Smooth muscle cell (in vitro differentiated cells): ENCODE measurements at regions not wholly inside any gene's neighbourhood (a gene's known extent, or its start where the extent isn't known, plus 50 kb on each side); places are given as distances from the start of the nearest gene placed in this dataset.

ENCODE experiments used
- DNase-seq: peaks from one replicate; lab custom pipeline; 2025; ENCODE audit not compliant: unreplicated experiment; lab: John Stamatoyannopoulos, UW
- H2AFZ ChIP-seq: fragments of 200-600 bp; sonication (generic); 2 replicates; pipeline ENCODE4 v1.6.0; 2016; ENCODE audit warnings: antibody characterized with exemption, low read depth, mild to moderate bottlenecking
- H3F3A ChIP-seq: fragments of 200-600 bp; sonication (generic); 2 replicates; pipeline ENCODE4 v1.6.0; 2017; ENCODE audit warnings: antibody characterized with exemption, low read depth
- H3K27ac ChIP-seq: fragments of 200-600 bp; sonication (generic); 2 replicates; pipeline ENCODE4 v1.5.1; 2016; ENCODE audit warnings: low read depth, mild to moderate bottlenecking
- H3K27me3 ChIP-seq: fragments of 200-600 bp; sonication (generic); 2 replicates; pipeline ENCODE4 v1.6.1; 2016; ENCODE audit warnings: low read depth, mild to moderate bottlenecking
- H3K36me3 ChIP-seq: fragments of 200-600 bp; sonication (generic); 2 replicates; pipeline ENCODE4 v1.5.1; 2016; ENCODE audit warnings: low read depth
- H3K4me1 ChIP-seq: fragments of 200-600 bp; sonication (generic); 2 replicates; pipeline ENCODE4 v1.5.1; 2016; ENCODE audit warnings: low read depth
- H3K4me2 ChIP-seq: fragments of 200-600 bp; sonication (generic); 2 replicates; pipeline ENCODE4 v1.6.0; 2016; ENCODE audit warnings: mild to moderate bottlenecking
- H3K4me3 ChIP-seq: fragments of 200-600 bp; sonication (generic); 2 replicates; pipeline ENCODE4 v1.5.1; 2016; ENCODE audit warnings: mild to moderate bottlenecking
- H3K79me2 ChIP-seq: fragments of 200-600 bp; sonication (generic); 2 replicates; pipeline ENCODE4 v1.6.0; 2016; ENCODE audit warnings: low read depth, mild to moderate bottlenecking
- H3K9ac ChIP-seq: fragments of 200-600 bp; sonication (generic); 2 replicates; pipeline ENCODE4 v1.6.0; 2016; ENCODE audit warnings: low read depth
- H3K9me3 ChIP-seq: fragments of 200-600 bp; sonication (generic); replicated peaks from 2 replicates; pipeline ENCODE4 v1.5.1; 2016; ENCODE audit warnings: low read depth
- H4K20me1 ChIP-seq: fragments of 200-600 bp; sonication (generic); 2 replicates; pipeline ENCODE4 v1.6.0; 2016; ENCODE audit warnings: low read depth
- WGBS: methylation state at CpG from one replicate; pipeline ENCODE4 v1.1.7; 2016; ENCODE audit warnings: low lambda C conversion rate; 5-methylcytosine and 5-hydroxymethylcytosine counted together
- TF ChIP-seq, protein P1 (sequence below): fragments of 200-600 bp; sonication (generic); IDR thresholded peaks from 2 replicates; pipeline ENCODE4 v1.5.1; 2017; ENCODE audit warnings: borderline replicate concordance, mild to moderate bottlenecking, antibody characterized with exemption; ENCODE audit not compliant: insufficient read depth, poor library complexity, severe bottlenecking

DNA sequence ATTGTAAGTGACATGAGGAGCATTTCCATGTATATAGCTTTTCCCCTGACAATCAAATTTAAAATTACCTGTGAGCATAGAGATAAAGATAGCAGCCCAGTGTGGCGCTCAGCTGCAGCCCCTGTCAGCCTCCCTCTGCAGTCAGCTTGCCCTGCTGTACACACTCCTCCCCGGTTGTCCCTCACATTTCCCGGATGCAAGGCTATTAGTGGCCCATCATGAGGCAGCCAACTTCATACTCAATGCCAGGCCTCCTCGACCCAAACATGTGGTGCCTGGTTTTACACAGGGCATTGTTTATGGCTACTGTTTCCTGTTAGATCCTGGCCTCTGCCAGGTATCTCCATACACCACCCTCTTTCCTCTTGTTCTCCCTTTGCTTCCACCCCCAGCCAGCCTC lies 116.1 kb upstream of the SH3BP4 start:
- 88% methylated on average over 4 of the region's 4 CpGs for WGBS
- TF ChIP-seq, protein P1, sequence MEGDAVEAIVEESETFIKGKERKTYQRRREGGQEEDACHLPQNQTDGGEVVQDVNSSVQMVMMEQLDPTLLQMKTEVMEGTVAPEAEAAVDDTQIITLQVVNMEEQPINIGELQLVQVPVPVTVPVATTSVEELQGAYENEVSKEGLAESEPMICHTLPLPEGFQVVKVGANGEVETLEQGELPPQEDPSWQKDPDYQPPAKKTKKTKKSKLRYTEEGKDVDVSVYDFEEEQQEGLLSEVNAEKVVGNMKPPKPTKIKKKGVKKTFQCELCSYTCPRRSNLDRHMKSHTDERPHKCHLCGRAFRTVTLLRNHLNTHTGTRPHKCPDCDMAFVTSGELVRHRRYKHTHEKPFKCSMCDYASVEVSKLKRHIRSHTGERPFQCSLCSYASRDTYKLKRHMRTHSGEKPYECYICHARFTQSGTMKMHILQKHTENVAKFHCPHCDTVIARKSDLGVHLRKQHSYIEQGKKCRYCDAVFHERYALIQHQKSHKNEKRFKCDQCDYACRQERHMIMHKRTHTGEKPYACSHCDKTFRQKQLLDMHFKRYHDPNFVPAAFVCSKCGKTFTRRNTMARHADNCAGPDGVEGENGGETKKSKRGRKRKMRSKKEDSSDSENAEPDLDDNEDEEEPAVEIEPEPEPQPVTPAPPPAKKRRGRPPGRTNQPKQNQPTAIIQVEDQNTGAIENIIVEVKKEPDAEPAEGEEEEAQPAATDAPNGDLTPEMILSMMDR = no peak
- Histone ChIP-seq H3K79me2 (no peaks in the 10 kb centered on the region), H3K4me1 (peaks cover 3% of the 10 kb centered on the region), H3K27me3 (no peaks in the 10 kb centered on the region), H4K20me1 (no peaks in the 10 kb centered on the region), H3K27ac (no peak overlapping the region), H3F3A (peaks cover 3% of the 10 kb centered on the region), H3K9ac (no peak overlapping the region), H3K36me3 (no peaks in the 10 kb centered on the region), H3K4me3 (no peak overlapping the region), H2AFZ (no peak overlapping the region), H3K4me2 (no peak overlapping the region), H3K9me3 (no peaks in the 10 kb centered on the region)
- DNase-seq = no peak

DNA sequence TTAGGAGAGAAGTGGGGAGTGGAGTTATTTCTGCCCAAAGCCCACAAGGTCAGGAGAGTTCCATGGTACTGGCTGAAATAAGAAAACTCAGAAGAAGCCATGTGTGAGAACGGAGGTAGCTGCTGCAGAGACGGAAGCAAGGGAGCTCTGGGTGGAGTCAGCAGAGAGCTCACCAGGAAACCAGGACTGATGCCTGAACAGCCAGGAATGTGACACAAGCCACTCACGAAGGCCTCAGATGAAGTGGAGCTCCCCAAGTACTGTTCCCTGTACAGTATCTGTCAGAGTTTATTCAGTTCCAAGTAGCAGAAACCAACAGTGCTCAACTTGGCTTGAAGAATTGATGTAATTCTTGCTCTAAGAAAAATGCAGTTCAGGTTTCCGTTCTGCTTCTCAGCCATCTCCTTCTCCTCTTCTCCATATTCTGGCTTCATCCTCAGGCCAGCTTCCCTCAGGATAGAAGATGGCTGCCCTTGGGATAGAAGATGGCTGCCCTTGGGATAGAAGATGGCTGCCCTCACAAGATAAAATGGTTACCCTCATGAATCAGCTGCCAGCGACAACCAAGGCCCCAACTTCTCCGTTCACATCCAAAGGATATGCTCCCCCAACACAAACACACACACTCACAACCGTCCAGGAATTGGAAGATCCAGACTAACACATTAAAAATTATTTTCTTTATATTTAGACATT lies 117.4 kb upstream of the SH3BP4 start:
- Histone ChIP-seq H3K27ac (no peak overlapping the region), H3K4me2 (no peak overlapping the region), H3K9ac (no peak overlapping the region), H3K79me2 (no peaks in the 10 kb centered on the region), H4K20me1 (no peaks in the 10 kb centered on the region), H3K4me3 (no peak overlapping the region), H3K36me3 (no peaks in the 10 kb centered on the region), H3K27me3 (no peaks in the 10 kb centered on the region), H3K4me1 (no peaks in the 10 kb centered on the region), H2AFZ (no peak overlapping the region), H3F3A (no peaks in the 10 kb centered on the region), H3K9me3 (no peaks in the 10 kb centered on the region)
- TF ChIP-seq, protein P1 = no peak
- no peak for DNase-seq
- 85% methylated on average over 7 of the region's 7 CpGs for WGBS

DNA sequence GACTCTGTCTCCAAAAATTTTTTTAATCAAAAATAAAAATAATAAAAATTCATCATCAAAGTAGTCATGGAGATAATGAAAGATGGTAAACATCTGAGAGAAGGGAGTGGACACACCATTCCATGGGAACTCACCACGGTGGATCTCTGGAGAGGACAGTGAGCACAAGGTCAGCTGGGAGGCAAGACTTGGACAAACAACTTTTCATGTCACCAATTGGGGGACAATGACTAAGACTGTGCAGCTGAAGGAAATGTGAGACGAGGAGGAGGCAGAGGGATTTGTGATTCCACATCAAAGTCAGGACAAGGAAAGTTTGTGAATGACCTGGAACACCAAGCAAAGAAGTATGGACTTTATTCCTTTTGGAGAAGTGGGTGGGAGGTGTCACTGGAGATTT lies 121.0 kb upstream of the SH3BP4 start:
- H3K4me2 ChIP-seq = no peak overlapping the region
- DNase-seq = no peak
- no peaks in the 10 kb centered on the region for H4K20me1 ChIP-seq
- H3K4me1 ChIP-seq = no peaks in the 10 kb centered on the region
- TF ChIP-seq, protein P1 = no peak
- no peaks in the 10 kb centered on the region for H3K27me3 ChIP-seq
- H3K9ac ChIP-seq = no peak overlapping the region
- H3K27ac ChIP-seq = no peak overlapping the region
- WGBS = 81% methylated on average over 2 of the region's 2 CpGs
- no peaks in the 10 kb centered on the region for H3K9me3 ChIP-seq
- H2AFZ ChIP-seq = no peak overlapping the region
- no peak overlapping the region for H3K4me3 ChIP-seq
- no peaks in the 10 kb centered on the region for H3K79me2 ChIP-seq
- H3F3A ChIP-seq = no peaks in the 10 kb centered on the region
- no peaks in the 10 kb centered on the region for H3K36me3 ChIP-seq

DNA sequence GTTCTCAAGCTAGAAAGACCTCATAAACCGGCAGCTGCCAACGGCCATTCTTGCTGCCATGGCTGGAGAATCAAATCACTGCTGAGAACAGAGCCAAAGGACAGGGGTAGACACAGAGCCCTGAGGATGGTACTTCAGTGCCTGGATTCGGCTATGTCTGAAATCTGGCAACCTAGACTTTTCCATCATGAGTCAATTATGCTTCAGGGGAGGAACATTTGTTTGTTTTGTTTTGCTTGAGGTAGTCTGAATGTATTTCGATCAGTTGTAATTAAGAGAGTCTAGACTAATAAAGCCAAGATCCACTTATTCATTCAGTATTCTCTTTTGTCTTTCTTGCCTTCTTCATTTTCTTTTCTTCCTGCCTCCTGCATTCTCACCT lies 122.8 kb upstream of the SH3BP4 start:
- Histone ChIP-seq H3K4me2 (no peak overlapping the region), H3K27me3 (no peaks in the 10 kb centered on the region), H3K4me3 (no peak overlapping the region), H3K27ac (no peak overlapping the region), H3K79me2 (no peaks in the 10 kb centered on the region), H3K36me3 (no peaks in the 10 kb centered on the region), H4K20me1 (no peaks in the 10 kb centered on the region), H3F3A (no peaks in the 10 kb centered on the region), H3K9me3 (no peaks in the 10 kb centered on the region), H3K9ac (no peak overlapping the region), H3K4me1 (peaks cover 3% of the 10 kb centered on the region), H2AFZ (no peak overlapping the region)
- TF ChIP-seq, protein P1 = no peak
- DNase-seq = no peak
- 91% methylated on average over 4 of the region's 4 CpGs for WGBS
